ENCODE measurements at regions not wholly inside any gene's neighbourhood (a gene's known extent, or its start where the extent isn't known, plus 50 kb on each side); places are given as distances from the start of the nearest gene placed in this dataset.

DNA sequence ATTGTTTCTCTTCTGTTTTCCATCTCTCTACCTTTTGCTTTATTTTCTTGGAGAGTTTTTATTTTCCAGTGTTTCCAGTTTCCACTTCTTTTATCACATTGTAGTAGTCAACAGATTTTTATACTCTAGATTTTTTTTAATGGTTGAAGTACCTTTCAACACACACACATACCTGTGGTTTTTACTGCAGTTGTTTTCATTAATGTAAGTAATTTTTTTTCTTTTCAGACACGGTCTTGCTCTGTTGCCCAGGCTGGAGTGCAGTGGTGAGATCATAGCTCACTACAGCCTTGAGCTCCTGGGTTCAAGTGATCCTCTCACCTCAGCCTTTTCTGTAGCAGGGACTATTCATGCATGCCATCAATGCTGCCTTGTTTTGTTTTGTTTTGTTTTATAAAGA is 472.5 kb upstream of the SGO1 start:
- no peak for TF ChIP-seq POLR2A (IDR thresholded peaks at IDR 0.05)
- TF ChIP-seq, protein P1, sequence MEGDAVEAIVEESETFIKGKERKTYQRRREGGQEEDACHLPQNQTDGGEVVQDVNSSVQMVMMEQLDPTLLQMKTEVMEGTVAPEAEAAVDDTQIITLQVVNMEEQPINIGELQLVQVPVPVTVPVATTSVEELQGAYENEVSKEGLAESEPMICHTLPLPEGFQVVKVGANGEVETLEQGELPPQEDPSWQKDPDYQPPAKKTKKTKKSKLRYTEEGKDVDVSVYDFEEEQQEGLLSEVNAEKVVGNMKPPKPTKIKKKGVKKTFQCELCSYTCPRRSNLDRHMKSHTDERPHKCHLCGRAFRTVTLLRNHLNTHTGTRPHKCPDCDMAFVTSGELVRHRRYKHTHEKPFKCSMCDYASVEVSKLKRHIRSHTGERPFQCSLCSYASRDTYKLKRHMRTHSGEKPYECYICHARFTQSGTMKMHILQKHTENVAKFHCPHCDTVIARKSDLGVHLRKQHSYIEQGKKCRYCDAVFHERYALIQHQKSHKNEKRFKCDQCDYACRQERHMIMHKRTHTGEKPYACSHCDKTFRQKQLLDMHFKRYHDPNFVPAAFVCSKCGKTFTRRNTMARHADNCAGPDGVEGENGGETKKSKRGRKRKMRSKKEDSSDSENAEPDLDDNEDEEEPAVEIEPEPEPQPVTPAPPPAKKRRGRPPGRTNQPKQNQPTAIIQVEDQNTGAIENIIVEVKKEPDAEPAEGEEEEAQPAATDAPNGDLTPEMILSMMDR (IDR thresholded peaks at IDR 0.05) = no peak

Data from tibial nerve (tissue), 3 donors.